Body of pancreas (tissue), 4 donors: ENCODE measurements at regions not wholly inside any gene's neighbourhood (a gene's known extent, or its start where the extent isn't known, plus 50 kb on each side); places are given as distances from the start of the nearest gene placed in this dataset. TPM values are rescaled to one million over a fixed set of nuclear protein-coding genes. Genes with fewer than 3 reads are reported as not detected.

Experiments
- ATAC-seq: fragments of 150-250 bp; one replicate; pipeline ENCODE4 v1.9.1; 2016
- DNase-seq, 4 donors: peaks; one replicate each; pipeline ENCODE4 v3.0.0-alpha.2; 2019
- H3K27ac ChIP-seq, 4 donors: fragments of 200-600 bp; sonication (generic); 1 replicate in 3 of 4; 2 replicates in 1 of 4; pipeline versions ENCODE4 v1.5.1 to v1.6.1; 2016 to 2019; ENCODE audit warnings: mild to moderate bottlenecking in 1 of 4, mixed read lengths in 1 of 4, moderate library complexity in 1 of 4
- H3K27me3 ChIP-seq, 2 donors: fragments of 200-600 bp; sonication (generic); one replicate each; pipeline ENCODE4 v1.6.0; 2016; ENCODE audit warnings: mild to moderate bottlenecking in 1 of 2
- H3K36me3 ChIP-seq, 2 donors: fragments of 200-600 bp; sonication (generic); replicated peaks in 1 of 2; 2 replicates each; pipeline ENCODE4 v1.5.1; 2016; ENCODE audit warnings: low read depth in 2 of 2; ENCODE audit not compliant: insufficient read depth in 1 of 2
- H3K4me1 ChIP-seq: fragments of 200-600 bp; sonication (generic); one replicate; pipeline ENCODE4 v1.6.0; 2016
- H3K4me3 ChIP-seq, 2 donors: fragments of 200-600 bp; sonication (generic); 1 replicate in 1 of 2; 2 replicates in 1 of 2; pipeline ENCODE4 v1.5.1; 2016 to 2019
- H3K9me3 ChIP-seq, 3 donors: fragments of 200-600 bp; sonication (generic); 1 replicate in 2 of 3; 2 replicates in 1 of 3; pipeline ENCODE4 v1.5.1; 2016
- POLR2A ChIP-seq, 3 donors: fragments of 450-650 bp; IDR thresholded peaks; one replicate each; pipeline ENCODE4 v1.6.1; 2016; ENCODE audit warnings: antibody characterized with exemption in 3 of 3, mild to moderate bottlenecking in 2 of 3
- WGBS, 2 donors: methylation state at CpG; one replicate each; pipeline ENCODE4 v1.1.5; 2017; 5-methylcytosine and 5-hydroxymethylcytosine counted together
- intact Hi-C: fragments of 100-400 bp; cut with DNase I; formaldehyde crosslinking; loops from one replicate; pipeline ENCODE4 v1.15.1; 2023
- small RNA-seq: library from RNA; depleted of rRNA; stranded (forward); fragments of <200 nt; gene quantifications from one replicate; pipeline ENCODE3, GENCODE V24; 2016
- TF ChIP-seq, protein P1 (sequence below), 7 experiments: fragments of 450-650 bp in 4 of 7; fragments of 200-600 bp in 3 of 7; sonication (generic) in 3 of 7; IDR thresholded peaks; one replicate each; pipeline ENCODE4 v1.5.1; 2016 to 2019; ENCODE audit warnings: antibody characterized with exemption in 7 of 7

DNA sequence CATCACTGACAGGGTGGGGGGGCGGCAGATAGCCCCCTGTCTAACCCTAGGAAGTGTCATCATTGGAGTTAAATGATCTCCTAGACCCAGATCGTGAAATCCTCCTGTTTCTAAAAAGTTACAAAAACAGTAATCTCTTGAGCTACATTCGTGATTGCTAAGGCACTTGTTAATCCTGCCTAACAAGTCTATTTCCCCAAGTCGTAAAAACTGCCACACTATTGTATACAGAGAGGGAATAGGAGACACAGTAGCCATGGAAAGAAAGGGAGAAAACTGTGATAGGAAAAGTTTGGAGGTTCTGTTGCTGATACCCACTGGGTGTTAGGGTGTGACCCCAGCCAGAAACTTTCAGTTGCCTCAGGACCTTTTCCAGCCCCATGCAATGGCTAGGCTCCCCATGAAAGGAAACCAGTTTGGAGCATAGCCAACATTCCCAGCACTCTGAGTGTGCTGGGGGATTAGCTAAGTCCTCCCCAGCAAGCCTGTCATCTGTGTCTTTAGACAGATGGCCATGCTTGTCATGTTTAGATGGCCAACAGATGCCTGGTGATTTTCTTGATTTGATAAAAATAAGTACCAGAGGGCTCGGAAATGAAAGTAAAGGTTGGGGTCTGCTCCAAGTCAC lies 63.3 kb upstream of the ANXA10 start:
- TF ChIP-seq, protein P1, sequence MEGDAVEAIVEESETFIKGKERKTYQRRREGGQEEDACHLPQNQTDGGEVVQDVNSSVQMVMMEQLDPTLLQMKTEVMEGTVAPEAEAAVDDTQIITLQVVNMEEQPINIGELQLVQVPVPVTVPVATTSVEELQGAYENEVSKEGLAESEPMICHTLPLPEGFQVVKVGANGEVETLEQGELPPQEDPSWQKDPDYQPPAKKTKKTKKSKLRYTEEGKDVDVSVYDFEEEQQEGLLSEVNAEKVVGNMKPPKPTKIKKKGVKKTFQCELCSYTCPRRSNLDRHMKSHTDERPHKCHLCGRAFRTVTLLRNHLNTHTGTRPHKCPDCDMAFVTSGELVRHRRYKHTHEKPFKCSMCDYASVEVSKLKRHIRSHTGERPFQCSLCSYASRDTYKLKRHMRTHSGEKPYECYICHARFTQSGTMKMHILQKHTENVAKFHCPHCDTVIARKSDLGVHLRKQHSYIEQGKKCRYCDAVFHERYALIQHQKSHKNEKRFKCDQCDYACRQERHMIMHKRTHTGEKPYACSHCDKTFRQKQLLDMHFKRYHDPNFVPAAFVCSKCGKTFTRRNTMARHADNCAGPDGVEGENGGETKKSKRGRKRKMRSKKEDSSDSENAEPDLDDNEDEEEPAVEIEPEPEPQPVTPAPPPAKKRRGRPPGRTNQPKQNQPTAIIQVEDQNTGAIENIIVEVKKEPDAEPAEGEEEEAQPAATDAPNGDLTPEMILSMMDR (IDR thresholded peaks at IDR 0.05): no peak
- TF ChIP-seq POLR2A (IDR thresholded peaks at IDR 0.05): no peak
- 52 to 61% methylated on average over 5 of the region's 5 CpGs for WGBS, 2 donors
- Histone ChIP-seq H3K4me3 (no peak overlapping the region), H3K27me3 (no peaks in the 10 kb centered on the region), H3K4me1 (no peaks in the 10 kb centered on the region), H3K27ac (no peak overlapping the region), H3K36me3 (no peaks in the 10 kb centered on the region), H3K9me3 (no peaks in the 10 kb centered on the region)
- intact Hi-C loops: no loop called here
- DNase-seq (no peak), ATAC-seq (no peak)

DNA sequence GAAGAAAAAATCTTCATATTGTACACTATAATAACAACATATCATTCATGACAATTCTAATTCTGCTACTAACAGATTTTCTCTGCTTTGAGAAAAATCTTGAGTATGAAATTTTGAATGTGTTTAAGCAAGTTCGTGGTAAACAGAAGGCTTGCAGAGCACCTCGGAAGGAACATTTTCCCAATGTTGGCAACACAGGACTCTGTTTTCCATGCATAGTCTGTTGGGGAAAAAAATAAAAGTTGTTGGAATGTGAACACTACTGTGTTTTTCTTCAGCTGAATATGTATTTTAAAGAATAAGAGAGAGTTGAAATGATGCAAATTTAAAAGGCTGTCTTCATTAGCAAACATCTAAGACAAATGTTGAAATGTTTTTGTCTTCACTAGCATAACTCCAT lies 54.7 kb upstream of the ANXA10 start:
- Histone ChIP-seq H3K9me3 (no peaks in the 10 kb centered on the region), H3K36me3 (no peaks in the 10 kb centered on the region), H3K27ac (no peak overlapping the region), H3K4me1 (no peaks in the 10 kb centered on the region), H3K27me3 (no peaks in the 10 kb centered on the region), H3K4me3 (no peak overlapping the region)
- 86 to 87% methylated on average over 2 of the region's 2 CpGs for WGBS, 2 donors
- TF ChIP-seq, protein P1 (IDR thresholded peaks at IDR 0.05): no peak
- TF ChIP-seq POLR2A (IDR thresholded peaks at IDR 0.05): no peak
- intact Hi-C loops: no loop called here
- DNase-seq (no peak), ATAC-seq (no peak)

DNA sequence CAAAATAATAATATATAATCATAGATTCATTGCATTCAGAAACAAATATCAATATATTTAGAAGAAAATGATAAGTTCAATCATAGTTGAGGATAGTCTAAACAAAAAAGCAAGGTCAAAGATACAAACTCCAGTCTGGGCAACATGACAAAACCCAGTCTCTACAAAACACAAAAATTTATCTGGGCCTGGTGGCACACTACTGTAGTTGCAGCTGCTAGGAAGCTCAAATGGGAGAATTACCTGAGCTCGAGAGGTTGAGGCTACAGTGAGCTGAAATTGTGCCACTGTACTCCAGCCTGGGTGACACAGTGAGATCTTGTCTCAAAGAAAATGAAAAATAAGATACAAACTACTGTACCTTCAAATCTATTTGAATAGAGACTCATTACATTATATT lies 52.7 kb upstream of the ANXA10 start:
- DNase-seq: no peak
- Histone ChIP-seq H3K4me3 (no peak overlapping the region), H3K27ac (no peak overlapping the region), H3K36me3 (no peaks in the 10 kb centered on the region), H3K9me3 (no peaks in the 10 kb centered on the region), H3K4me1 (no peaks in the 10 kb centered on the region), H3K27me3 (no peaks in the 10 kb centered on the region)
- WGBS, 2 donors: 32 to 57% methylated on average over 1 of the region's 1 CpG
- TF ChIP-seq POLR2A (IDR thresholded peaks at IDR 0.05): no peak
- TF ChIP-seq, protein P1 (IDR thresholded peaks at IDR 0.05): peak in 1 of 7 experiments; percentile 4
- intact Hi-C loops: no loop called here
- no peak for ATAC-seq

Small RNA genes in the stretch of these regions (small RNA-seq; reads per million reads assigned to genes)
- gene RN7SL776P: not detected
